DMS53 (cell line): ENCODE measurements at regions not wholly inside any gene's neighbourhood (a gene's known extent, or its start where the extent isn't known, plus 50 kb on each side); places are given as distances from the start of the nearest gene placed in this dataset.
"Not testable (repeated sequence)": the region's sequence is repeated elsewhere in the genome, so short reads cannot be mapped to it uniquely, and the experiment has no call there.

Source experiments
- DNase-seq: peaks from one replicate; lab custom pipeline; 2025; lab: John Stamatoyannopoulos, UW

GRCh38 chr10:60615541-60615940 is 162.7 kb upstream of the CDK1 start:
- no peak for DNase-seq

- DNase-seq = no peak
These were observed 163.9 kb upstream of the CDK1 start for GRCh38 chr10:60614363-60614762.

GRCh38 chr10:60613434-60613833 is 164.8 kb upstream of the CDK1 start:
- no peak for DNase-seq

- peak; percentile 59 for DNase-seq
These were observed 167.0 kb upstream of the CDK1 start for GRCh38 chr10:60611291-60611747.

- no peak for DNase-seq
These were observed 170.9 kb upstream of the CDK1 start for GRCh38 chr10:60607372-60607771.

GRCh38 chr10:60606343-60607080 is 171.8 kb upstream of the CDK1 start:
- no peak for DNase-seq

GRCh38 chr10:60605476-60605875 is 172.8 kb upstream of the CDK1 start:
- DNase-seq = no peak

GRCh38 chr10:60604342-60604741 is 173.9 kb upstream of the CDK1 start:
- DNase-seq = peak; percentile 25

GRCh38 chr10:60597513-60597912 is 180.8 kb upstream of the CDK1 start:
- no peak for DNase-seq

- no peak for DNase-seq
These were observed 182.4 kb upstream of the CDK1 start for GRCh38 chr10:60595852-60596251.

GRCh38 chr10:60594476-60595051 is 183.7 kb upstream of the CDK1 start:
- DNase-seq = peak; percentile 17

GRCh38 chr10:60591119-60591518 is 187.2 kb upstream of the CDK1 start:
- DNase-seq = no peak

GRCh38 chr10:60589376-60589775 is 188.9 kb upstream of the CDK1 start:
- no peak for DNase-seq

- DNase-seq = not testable (repeated sequence)
These were observed 192.1 kb upstream of the ANK3 start for GRCh38 chr10:60581782-60582181.

- DNase-seq = peak; percentile 40
These were observed 188.5 kb upstream of the ANK3 start for GRCh38 chr10:60578217-60578616.

GRCh38 chr10:60576130-60577069 is 186.7 kb upstream of the ANK3 start:
- DNase-seq = peak; percentile 37

GRCh38 chr10:60575105-60575504 is 185.4 kb upstream of the ANK3 start:
- DNase-seq = no peak

GRCh38 chr10:60574388-60574787 is 184.7 kb upstream of the ANK3 start:
- no peak for DNase-seq

GRCh38 chr10:60573336-60573735 is 183.7 kb upstream of the ANK3 start:
- no peak for DNase-seq

GRCh38 chr10:60572511-60573194 is 183.0 kb upstream of the ANK3 start:
- DNase-seq = peak; percentile 48

- DNase-seq = no peak
These were observed 181.2 kb upstream of the ANK3 start for GRCh38 chr10:60570896-60571295.

- DNase-seq = no peak
These were observed 180.7 kb upstream of the ANK3 start for GRCh38 chr10:60570272-60570865.
